Mesothelial cell of epicardium (in vitro differentiated cells): ENCODE measurements at regions not wholly inside any gene's neighbourhood (a gene's known extent, or its start where the extent isn't known, plus 50 kb on each side); places are given as distances from the start of the nearest gene placed in this dataset.

Source experiments
- DNase-seq, 2 experiments: peaks; one replicate each; pipeline ENCODE4 v3.0.0; 2021; ENCODE audit warnings: low spot score in 2 of 2; ENCODE audit not compliant: unreplicated experiment in 2 of 2
- H3K27ac Mint-ChIP-seq: 2 replicates; pipeline ENCODE4 v1.8.0; 2021; ENCODE audit warnings: mixed read lengths
- H3K27me3 Mint-ChIP-seq: 2 replicates; pipeline ENCODE4 v1.8.0; 2021; ENCODE audit warnings: low read depth, mixed read lengths
- H3K36me3 Mint-ChIP-seq: 2 replicates; pipeline ENCODE4 v1.8.0; 2021; ENCODE audit warnings: mixed read lengths
- H3K4me1 Mint-ChIP-seq: 2 replicates; pipeline ENCODE4 v1.8.0; 2021; ENCODE audit warnings: mixed read lengths
- H3K4me3 Mint-ChIP-seq: 2 replicates; pipeline ENCODE4 v1.8.0; 2021; ENCODE audit warnings: mild to moderate bottlenecking, moderate library complexity, mixed read lengths
- H3K9me3 Mint-ChIP-seq: 2 replicates; pipeline ENCODE4 v1.8.0; 2021; ENCODE audit warnings: mixed read lengths
- TF ChIP-seq, protein P1 (sequence below): fragments of 200-600 bp; sonication (generic); IDR thresholded peaks from one replicate; pipeline ENCODE4 v1.5.0; 2021; ENCODE audit warnings: antibody characterized with exemption; ENCODE audit not compliant: unreplicated experiment

DNA sequence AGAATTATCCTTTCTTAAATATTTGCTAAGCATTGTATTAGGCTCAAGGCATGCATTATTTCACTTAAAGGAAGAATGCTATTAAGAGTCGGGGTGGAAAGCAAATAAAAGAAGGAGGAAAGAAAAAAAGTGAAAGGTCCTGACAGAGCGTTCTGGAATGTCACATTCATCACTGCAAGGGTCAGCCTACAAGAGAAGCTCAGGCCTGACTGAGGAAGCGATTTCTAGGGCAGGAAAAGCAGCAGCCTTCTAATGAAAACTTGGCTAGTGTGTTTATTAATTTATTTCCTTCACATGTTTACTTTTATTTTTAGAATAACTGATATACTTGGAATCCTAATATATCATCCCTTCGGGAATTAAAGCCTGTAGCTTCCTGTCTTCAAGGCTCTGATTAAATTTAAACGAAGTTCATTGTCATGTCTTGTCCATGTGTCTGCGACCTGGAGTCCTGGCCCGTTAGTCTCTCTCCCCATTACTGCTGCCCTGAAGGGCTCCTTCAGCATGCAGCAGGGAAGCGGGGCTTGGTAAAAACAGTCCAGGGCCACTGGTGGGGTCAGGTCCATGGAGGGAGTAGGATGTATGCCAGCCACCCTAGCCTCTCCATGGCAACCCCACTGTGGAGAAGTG is 119.2 kb upstream of the CCDC68 start:
- H3K9me3 Mint-ChIP-seq, result peaks cover 3% of the 10 kb centered on the region
- H3K27ac Mint-ChIP-seq, result no peak overlapping the region
- no peaks in the 10 kb centered on the region for H3K36me3 Mint-ChIP-seq
- H3K27me3 Mint-ChIP-seq, result no peaks in the 10 kb centered on the region
- peaks cover 2% of the 10 kb centered on the region for H3K4me1 Mint-ChIP-seq
- H3K4me3 Mint-ChIP-seq, result no peak overlapping the region
- DNase-seq, result no peak
- TF ChIP-seq, protein P1, sequence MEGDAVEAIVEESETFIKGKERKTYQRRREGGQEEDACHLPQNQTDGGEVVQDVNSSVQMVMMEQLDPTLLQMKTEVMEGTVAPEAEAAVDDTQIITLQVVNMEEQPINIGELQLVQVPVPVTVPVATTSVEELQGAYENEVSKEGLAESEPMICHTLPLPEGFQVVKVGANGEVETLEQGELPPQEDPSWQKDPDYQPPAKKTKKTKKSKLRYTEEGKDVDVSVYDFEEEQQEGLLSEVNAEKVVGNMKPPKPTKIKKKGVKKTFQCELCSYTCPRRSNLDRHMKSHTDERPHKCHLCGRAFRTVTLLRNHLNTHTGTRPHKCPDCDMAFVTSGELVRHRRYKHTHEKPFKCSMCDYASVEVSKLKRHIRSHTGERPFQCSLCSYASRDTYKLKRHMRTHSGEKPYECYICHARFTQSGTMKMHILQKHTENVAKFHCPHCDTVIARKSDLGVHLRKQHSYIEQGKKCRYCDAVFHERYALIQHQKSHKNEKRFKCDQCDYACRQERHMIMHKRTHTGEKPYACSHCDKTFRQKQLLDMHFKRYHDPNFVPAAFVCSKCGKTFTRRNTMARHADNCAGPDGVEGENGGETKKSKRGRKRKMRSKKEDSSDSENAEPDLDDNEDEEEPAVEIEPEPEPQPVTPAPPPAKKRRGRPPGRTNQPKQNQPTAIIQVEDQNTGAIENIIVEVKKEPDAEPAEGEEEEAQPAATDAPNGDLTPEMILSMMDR, result no peak

DNA sequence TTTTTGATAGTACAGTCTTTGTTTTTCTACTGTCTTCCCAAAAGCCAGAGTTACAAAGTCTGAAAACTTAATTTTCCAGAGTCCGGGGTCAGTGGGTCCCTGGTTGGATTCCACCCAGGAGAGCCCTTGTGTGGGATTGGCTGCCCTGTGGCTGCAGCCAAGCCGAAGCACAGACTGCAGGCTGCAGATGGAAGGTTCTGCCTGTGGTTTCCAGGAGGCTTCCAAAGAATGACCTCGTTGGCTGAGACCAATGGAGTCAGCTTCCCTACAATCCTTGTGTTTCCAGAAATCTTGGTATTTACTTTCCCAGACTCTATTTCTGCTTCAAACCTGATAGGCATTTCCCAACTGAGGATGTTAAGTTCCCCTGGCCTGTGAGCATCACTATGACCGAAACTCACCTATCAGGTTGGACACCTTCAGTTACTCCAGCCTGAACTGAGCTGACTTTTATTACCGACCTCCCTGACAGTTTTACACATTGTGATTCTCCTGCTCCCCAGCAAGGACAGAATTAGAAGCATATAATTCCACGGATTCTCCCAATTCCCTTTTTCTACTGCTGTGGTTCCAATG is 117.5 kb upstream of the CCDC68 start:
- H3K4me3 Mint-ChIP-seq, result no peak overlapping the region
- TF ChIP-seq, protein P1, result no peak
- H3K27me3 Mint-ChIP-seq, result no peaks in the 10 kb centered on the region
- no peak for DNase-seq
- H3K4me1 Mint-ChIP-seq, result peaks cover 2% of the 10 kb centered on the region
- no peaks in the 10 kb centered on the region for H3K9me3 Mint-ChIP-seq
- no peak overlapping the region for H3K27ac Mint-ChIP-seq
- H3K36me3 Mint-ChIP-seq, result no peaks in the 10 kb centered on the region

DNA sequence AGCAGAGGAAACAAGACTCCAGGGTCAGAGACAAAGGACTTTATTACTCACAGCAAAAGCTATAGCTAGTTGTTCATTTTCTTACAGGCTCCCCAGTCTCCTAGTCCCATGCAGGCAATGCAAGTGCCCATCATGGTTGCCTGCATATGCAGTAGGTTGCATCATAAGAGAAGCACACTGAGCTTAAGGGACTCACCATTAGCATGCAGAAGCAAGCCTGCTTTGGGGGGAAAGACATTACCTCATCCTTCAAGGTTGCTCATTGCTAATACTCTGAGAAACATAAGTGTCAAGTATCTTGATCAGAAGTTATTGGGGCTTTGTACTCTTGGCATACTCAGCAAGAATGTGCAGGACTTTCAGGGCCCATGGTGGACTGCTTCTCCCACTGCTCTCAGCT is 114.6 kb upstream of the CCDC68 start:
- Mint-ChIP-seq H3K36me3 (no peaks in the 10 kb centered on the region), H3K4me1 (peaks cover 2% of the 10 kb centered on the region), H3K4me3 (no peak overlapping the region), H3K9me3 (no peaks in the 10 kb centered on the region), H3K27me3 (no peaks in the 10 kb centered on the region), H3K27ac (no peak overlapping the region)
- no peak for DNase-seq
- TF ChIP-seq, protein P1, result no peak

DNA sequence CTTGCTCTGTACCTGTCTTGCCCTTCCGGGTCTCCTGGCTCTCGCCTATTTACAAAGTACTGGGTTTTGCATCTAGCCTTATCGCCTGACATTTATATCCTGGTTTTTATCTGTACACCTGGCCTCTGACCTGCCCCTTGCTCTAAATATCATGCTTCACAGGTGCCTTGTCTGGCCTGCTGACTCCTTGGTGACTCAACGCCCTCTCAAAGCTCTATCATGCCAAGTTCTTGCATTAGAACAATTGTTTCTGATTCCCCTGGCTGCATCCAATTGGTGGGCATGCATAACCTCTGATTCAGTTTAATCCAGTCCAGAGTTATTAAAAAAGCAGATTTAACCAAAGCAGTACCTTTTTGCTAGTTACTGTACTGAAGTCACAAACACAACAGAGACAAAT is 113.9 kb upstream of the CCDC68 start:
- no peaks in the 10 kb centered on the region for H3K27me3 Mint-ChIP-seq
- TF ChIP-seq, protein P1, result no peak
- H3K36me3 Mint-ChIP-seq, result no peaks in the 10 kb centered on the region
- peaks cover under 1% of the 10 kb centered on the region for H3K4me1 Mint-ChIP-seq
- no peaks in the 10 kb centered on the region for H3K9me3 Mint-ChIP-seq
- H3K4me3 Mint-ChIP-seq, result no peak overlapping the region
- no peak for DNase-seq
- no peak overlapping the region for H3K27ac Mint-ChIP-seq

DNA sequence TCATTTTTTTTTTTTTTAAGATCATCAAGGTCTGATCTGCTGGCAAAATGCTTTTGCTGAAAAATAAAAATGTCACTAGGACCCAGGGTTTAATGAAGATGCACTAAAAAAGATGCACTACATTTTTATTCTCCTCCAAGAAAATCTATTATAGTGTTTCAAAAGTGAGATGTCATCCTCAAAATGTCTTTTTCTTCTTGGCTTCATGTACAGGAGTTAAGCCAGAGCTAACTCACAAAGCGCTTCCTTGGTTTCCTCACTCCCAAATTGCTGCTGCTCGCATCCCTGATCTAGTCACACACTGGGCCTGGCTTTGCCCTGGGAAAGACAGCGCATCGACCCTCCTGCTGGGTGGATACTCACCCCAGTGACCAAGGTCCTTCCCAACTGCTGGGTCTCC is 113.4 kb upstream of the CCDC68 start:
- Mint-ChIP-seq H3K36me3 (no peaks in the 10 kb centered on the region), H3K4me3 (no peak overlapping the region), H3K27me3 (no peaks in the 10 kb centered on the region), H3K27ac (no peak overlapping the region), H3K9me3 (no peaks in the 10 kb centered on the region), H3K4me1 (no peaks in the 10 kb centered on the region)
- TF ChIP-seq, protein P1, result no peak
- no peak for DNase-seq
